Ovary (tissue), 3 donors: ENCODE measurements at regions not wholly inside any gene's neighbourhood (a gene's known extent, or its start where the extent isn't known, plus 50 kb on each side); places are given as distances from the start of the nearest gene placed in this dataset.

ENCODE experiments used
- CTCF ChIP-seq, 3 donors: fragments of 450-650 bp in 2 of 3; fragments of 200-600 bp in 1 of 3; IDR thresholded peaks; one replicate each; pipeline versions ENCODE4 v1.5.1 to v1.8.0; 2016 to 2022; ENCODE audit warnings: antibody characterized with exemption in 3 of 3, mild to moderate bottlenecking in 1 of 3
- EP300 ChIP-seq: sonication (generic); formaldehyde crosslinking; IDR thresholded peaks from one replicate; pipeline ENCODE4 v1.6.1; 2017; ENCODE audit warnings: antibody characterized with exemption
- POLR2A ChIP-seq: fragments of 450-650 bp; IDR thresholded peaks from one replicate; pipeline ENCODE4 v1.6.1; 2017; ENCODE audit warnings: antibody characterized with exemption, mild to moderate bottlenecking, moderate library complexity
- donor health status: DM: no; HTN: no; CAD: no.

GRCh38 chr10:33790521-33791271, 456.2 kb upstream of the NRP1 start:
- no peak for TF ChIP-seq CTCF (IDR thresholded peaks at IDR 0.05)
- no peak for TF ChIP-seq EP300
- TF ChIP-seq POLR2A: no peak
